Thymus (tissue), 11 donors: ENCODE measurements at regions not wholly inside any gene's neighbourhood (a gene's known extent, or its start where the extent isn't known, plus 50 kb on each side); places are given as distances from the start of the nearest gene placed in this dataset.
A peak's percentile ranks its signal among the peaks of the same experiment; 100 is the strongest.
"Not testable (repeated sequence)": the region's sequence is repeated elsewhere in the genome, so short reads cannot be mapped to it uniquely, and the experiment has no call there.

Source experiments
- DNase-seq, 9 donors: peaks; one replicate each; pipeline ENCODE4 v3.0.0-alpha.2; 2013; ENCODE audit warnings: low spot score in 9 of 9, low read depth in 6 of 9, missing footprints in 1 of 9
- H3K27ac ChIP-seq, 2 donors: one replicate each; pipeline ENCODE4 v1.5.1; 2013; ENCODE audit warnings: control low read depth in 1 of 2, low read depth in 1 of 2, low read length in 1 of 2, mild to moderate bottlenecking in 1 of 2, moderate library complexity in 1 of 2
- H3K27me3 ChIP-seq, 2 donors: one replicate each; pipeline ENCODE4 v1.5.1; 2013; ENCODE audit warnings: low read length in 1 of 2; ENCODE audit not compliant: control insufficient read depth in 2 of 2, insufficient read depth in 1 of 2
- H3K36me3 ChIP-seq, 2 donors: one replicate each; pipeline ENCODE4 v1.5.1; 2013; ENCODE audit warnings: low read length in 1 of 2, mild to moderate bottlenecking in 1 of 2, moderate library complexity in 1 of 2; ENCODE audit not compliant: control insufficient read depth in 2 of 2, insufficient read depth in 2 of 2
- H3K4me1 ChIP-seq, 2 donors: one replicate each; pipeline ENCODE4 v1.5.1; 2013; ENCODE audit warnings: low read length in 2 of 2; ENCODE audit not compliant: control insufficient read depth in 2 of 2, insufficient read depth in 2 of 2
- H3K4me3 ChIP-seq, 2 donors: one replicate each; pipeline ENCODE4 v1.5.1; 2013; ENCODE audit warnings: low read length in 2 of 2, control low read depth in 1 of 2, mild to moderate bottlenecking in 1 of 2
- H3K9me3 ChIP-seq, 2 donors: one replicate each; pipeline ENCODE4 v1.5.1; 2013; ENCODE audit warnings: low read length in 1 of 2, mild to moderate bottlenecking in 1 of 2; ENCODE audit not compliant: control insufficient read depth in 2 of 2, insufficient read depth in 1 of 2
- WGBS: extraction: QIAGEN DNeasy Blood & Tissue Kit; methylation state at CpG from one replicate; pipeline ENCODE4 v1.1.7; 2013; 5-methylcytosine and 5-hydroxymethylcytosine counted together
- donor health status: healthy.

DNA sequence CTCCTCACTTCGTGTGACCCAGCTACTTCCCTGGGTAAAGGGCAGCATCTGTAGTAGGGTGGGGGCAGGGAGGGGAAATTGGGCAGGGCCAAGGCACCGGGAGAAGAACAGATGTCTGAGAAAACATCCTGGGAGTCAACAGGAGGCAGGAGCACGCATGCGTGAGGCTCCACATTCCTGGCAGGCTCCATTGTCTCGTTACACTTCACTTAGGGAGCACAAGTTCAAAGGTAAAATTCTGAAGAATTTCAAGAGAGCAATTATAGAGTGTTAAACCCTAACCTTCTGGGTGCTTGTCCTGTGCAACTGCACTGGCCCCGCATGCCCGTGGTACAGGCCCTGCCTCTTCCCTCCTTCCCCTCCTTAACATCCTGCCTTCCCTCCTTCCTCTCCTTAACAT, 79.6 kb upstream of the POMP start:
- Histone ChIP-seq H3K27me3 (no peaks in the 10 kb centered on the region), H3K4me3 (no peak overlapping the region), H3K9me3 (no peaks in the 10 kb centered on the region), H3K36me3 (no peaks in the 10 kb centered on the region), H3K27ac (no peak overlapping the region), H3K4me1 (peaks cover 0 to 2% of the 10 kb centered on the region in 2 donors)
- 82% methylated on average over 7 of the region's 7 CpGs for WGBS
- no peak for DNase-seq

DNA sequence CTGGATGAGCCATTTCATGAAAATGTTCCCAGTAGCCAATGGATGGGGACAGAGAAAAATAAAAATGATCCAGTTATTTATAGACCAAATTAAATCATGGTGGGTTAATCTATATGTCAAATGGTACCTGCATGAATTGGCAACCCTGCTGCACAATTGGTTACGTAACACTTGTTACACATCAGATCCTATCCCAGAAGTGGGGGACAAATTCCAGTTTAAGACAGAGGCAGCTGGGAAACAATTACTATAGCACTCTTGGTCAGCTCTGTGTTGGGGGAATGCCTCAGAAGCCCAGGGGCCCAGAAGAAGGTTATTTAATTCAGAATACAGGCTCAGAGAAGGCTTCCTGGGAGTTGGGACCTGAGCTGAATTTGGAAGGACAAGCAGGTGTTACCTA, 81.1 kb upstream of the FLT1 start:
- no peaks in the 10 kb centered on the region for H3K9me3 ChIP-seq
- H3K36me3 ChIP-seq: no peaks in the 10 kb centered on the region
- H3K4me1 ChIP-seq: peaks cover 0 to 2% of the 10 kb centered on the region in 2 donors
- no peak for DNase-seq
- WGBS: 94% methylated on average over 1 of the region's 1 CpG
- H3K27ac ChIP-seq: no peak overlapping the region
- no peaks in the 10 kb centered on the region for H3K27me3 ChIP-seq
- H3K4me3 ChIP-seq: no peak overlapping the region

DNA sequence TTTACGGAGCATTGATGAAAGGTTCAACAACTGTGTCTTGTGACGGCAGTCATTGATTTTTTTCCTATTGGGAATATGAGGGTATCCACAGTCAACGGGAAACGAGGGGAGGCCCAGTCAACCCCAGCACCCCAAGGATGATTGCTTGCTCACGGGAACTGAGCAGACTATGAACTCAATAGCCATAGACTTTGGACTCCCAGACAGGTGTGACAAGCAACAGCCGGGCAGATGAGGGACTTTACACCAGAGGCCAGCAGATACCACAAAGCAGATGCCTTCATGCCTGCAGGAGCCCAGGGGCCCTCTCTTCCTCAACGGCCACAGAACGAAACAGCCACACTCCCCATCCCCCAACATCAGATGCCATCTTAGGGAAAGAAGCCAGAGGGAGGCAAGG, 80.3 kb upstream of the FLT1 start:
- 88% methylated on average over 8 of the region's 8 CpGs for WGBS
- H3K4me1 ChIP-seq: peaks cover 0 to 2% of the 10 kb centered on the region in 2 donors
- no peak overlapping the region for H3K27ac ChIP-seq
- H3K4me3 ChIP-seq: no peak overlapping the region
- H3K27me3 ChIP-seq: no peaks in the 10 kb centered on the region
- DNase-seq: no peak
- no peaks in the 10 kb centered on the region for H3K9me3 ChIP-seq
- H3K36me3 ChIP-seq: no peaks in the 10 kb centered on the region

DNA sequence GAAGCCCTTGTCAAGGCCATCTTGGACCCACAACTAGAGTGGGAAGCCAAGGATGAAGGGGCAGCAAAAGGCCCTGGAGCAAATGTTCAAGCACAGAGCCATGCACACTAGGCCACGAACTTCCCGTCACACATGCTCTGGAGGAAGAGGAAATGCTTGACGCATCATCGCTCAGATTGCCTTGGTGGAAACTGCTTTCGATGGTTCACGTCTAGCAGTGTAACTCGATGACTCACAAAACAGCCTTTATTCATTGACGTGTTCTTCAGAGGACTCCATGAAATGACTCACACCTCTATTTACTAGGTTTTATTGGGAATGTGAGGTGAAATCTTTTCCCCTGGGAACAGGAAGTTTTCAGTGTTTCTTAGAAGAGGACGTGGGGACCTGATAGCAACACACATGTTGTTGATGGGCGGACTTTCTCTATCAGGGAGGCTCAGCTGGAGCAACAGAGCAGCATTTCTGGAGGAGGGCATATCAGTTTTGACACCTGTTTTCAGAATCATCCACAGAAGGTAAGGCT, 79.8 kb upstream of the FLT1 start:
- no peak overlapping the region for H3K4me3 ChIP-seq
- WGBS: 84% methylated on average over 10 of the region's 10 CpGs
- H3K9me3 ChIP-seq: no peaks in the 10 kb centered on the region
- H3K27me3 ChIP-seq: no peaks in the 10 kb centered on the region
- H3K36me3 ChIP-seq: no peaks in the 10 kb centered on the region
- peaks cover 0 to 2% of the 10 kb centered on the region in 2 donors for H3K4me1 ChIP-seq
- DNase-seq: peak in 1 of 9 donors; percentile 29
- H3K27ac ChIP-seq: no peak overlapping the region

DNA sequence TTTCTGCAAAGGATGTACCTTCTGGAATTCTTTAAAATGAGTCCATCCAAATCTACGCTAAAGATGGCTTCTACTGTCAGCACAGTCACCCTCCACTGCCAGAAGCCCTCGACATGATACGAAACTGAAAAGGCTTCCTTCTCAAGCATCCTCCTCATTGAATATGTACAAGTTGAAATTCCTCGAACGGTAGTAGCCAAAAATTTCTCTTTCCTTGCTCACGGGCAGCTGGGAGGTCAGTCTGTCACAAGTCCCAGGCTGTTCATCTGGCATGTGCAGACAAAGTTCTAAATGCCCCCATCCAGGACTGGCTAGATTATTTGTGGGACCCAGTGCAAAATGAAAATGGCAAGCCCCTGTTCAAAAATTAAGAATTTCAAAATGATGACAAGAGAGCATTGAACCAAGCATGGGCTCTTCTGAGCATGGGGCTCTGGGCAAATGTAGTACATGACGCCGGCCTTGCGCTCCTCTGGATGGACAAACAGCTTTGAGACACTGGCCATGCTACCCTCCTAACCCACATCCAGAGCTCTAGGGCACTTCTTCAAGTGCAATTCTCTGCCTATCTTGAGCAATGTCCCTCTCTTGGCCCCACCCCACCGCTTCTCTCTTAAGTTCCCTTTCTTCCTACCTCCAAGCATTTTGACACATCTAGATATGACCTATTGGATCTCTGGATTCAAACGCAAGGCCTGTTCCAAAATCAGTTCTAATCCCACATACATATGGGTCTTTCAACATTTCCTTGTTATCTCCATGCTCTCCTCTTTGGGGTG, 78.9 kb upstream of the FLT1 start:
- no peak for DNase-seq
- Histone ChIP-seq H3K4me3 (no peak overlapping the region), H3K4me1 (peaks cover 0 to 2% of the 10 kb centered on the region in 2 donors), H3K27me3 (no peaks in the 10 kb centered on the region), H3K27ac (no peak overlapping the region), H3K9me3 (no peaks in the 10 kb centered on the region), H3K36me3 (no peaks in the 10 kb centered on the region)
- WGBS: 98% methylated on average over 11 of the region's 11 CpGs

DNA sequence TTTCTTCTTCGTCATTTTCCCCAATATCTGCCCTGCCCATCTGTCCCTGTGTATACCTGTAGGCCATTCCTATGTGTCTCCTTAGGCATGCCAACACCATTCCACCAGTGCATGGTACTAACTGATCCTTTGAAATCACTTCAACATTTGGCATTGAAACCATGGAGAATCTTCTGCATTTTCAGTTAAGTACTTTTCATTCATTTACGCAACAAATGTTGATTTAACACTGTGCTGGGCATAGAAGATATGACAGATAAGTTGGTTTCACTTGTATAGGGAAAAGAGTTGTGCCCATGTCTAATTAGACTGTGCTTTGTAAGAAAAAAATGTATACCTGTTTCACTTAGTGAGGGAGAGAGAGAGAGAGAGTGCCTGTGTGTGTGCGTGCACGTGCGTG, 77.9 kb upstream of the FLT1 start:
- Histone ChIP-seq H3K27ac (no peak overlapping the region), H3K9me3 (no peaks in the 10 kb centered on the region), H3K27me3 (no peaks in the 10 kb centered on the region), H3K4me1 (peaks cover 0 to 2% of the 10 kb centered on the region in 2 donors), H3K36me3 (no peaks in the 10 kb centered on the region), H3K4me3 (no peak overlapping the region)
- DNase-seq: no peak
- WGBS: 86% methylated on average over 5 of the region's 5 CpGs

DNA sequence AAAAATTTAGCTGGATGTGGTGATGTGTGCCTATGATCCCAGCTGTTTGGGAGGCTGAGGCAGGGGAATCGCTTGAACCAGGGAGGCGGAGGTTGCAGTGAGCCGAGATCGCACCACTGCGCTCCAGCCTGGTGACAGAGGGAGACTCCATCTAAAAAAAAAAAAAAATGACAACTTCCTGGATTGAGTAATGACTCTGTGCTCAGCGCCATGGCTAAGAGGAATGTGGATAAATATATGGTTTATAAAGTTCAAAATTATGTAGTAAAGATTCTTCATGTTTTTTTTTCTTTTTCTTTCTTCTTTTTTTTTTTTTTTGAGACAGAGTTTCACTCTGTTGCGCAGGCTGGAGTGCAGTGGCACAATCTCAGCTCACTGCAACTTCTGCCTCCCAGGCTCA, 75.4 kb upstream of the FLT1 start:
- not testable (repeated sequence) for H3K4me3 ChIP-seq, H3K27me3 ChIP-seq, H3K4me1 ChIP-seq, H3K36me3 ChIP-seq, DNase-seq, H3K27ac ChIP-seq, H3K9me3 ChIP-seq
- WGBS: 92% methylated on average over 7 of the region's 7 CpGs

DNA sequence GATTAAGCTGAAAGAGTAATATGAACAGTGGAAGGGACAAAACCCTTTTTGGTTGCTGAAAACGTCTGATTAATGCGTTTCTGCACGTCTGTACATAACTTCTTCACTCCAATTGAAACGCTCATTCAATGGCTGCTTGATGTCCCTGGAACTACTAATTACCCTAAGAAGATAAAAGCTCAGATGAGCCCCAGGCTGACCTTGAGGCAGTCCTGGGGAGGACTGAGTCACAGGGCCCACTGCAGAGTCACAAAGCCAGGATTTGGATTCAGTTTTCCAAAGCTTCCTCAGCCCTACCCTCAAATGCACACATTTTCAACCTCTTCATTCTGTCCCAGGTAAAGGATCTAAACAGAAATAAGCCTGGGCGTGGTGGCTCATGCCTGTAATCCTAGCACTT, 75.0 kb upstream of the FLT1 start:
- H3K4me1 ChIP-seq: no peaks in the 10 kb centered on the region
- H3K27ac ChIP-seq: no peak overlapping the region
- no peak overlapping the region for H3K4me3 ChIP-seq
- no peaks in the 10 kb centered on the region for H3K36me3 ChIP-seq
- H3K9me3 ChIP-seq: no peaks in the 10 kb centered on the region
- no peak for DNase-seq
- WGBS: 94% methylated on average over 5 of the region's 5 CpGs
- no peaks in the 10 kb centered on the region for H3K27me3 ChIP-seq

DNA sequence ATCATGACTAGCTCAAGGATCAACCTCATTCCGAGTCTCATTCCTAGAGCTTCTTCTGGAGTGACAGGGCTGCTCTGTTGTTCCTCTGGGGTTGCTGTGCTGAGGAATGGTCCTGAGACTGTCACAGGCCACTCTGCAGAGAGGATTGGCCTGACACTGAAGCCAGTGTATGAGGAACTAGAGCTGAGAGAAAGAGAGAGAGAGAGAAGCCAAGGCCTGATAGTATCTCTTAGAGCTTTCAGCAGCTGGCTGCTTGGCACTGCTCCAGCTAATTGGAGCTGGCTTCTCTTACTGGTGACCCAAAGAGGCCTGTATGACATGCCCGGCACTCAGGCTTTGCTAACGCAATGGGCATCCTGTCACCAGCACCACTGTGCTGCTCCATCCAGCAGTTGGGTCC, 73.4 kb upstream of the FLT1 start:
- Histone ChIP-seq H3K4me3 (no peak overlapping the region), H3K27ac (no peak overlapping the region), H3K4me1 (no peaks in the 10 kb centered on the region), H3K36me3 (no peaks in the 10 kb centered on the region), H3K27me3 (no peaks in the 10 kb centered on the region), H3K9me3 (no peaks in the 10 kb centered on the region)
- WGBS: 60% methylated on average over 3 of the region's 3 CpGs
- no peak for DNase-seq
